ENCODE measurements at regions not wholly inside any gene's neighbourhood (a gene's known extent, or its start where the extent isn't known, plus 50 kb on each side); places are given as distances from the start of the nearest gene placed in this dataset.

DNA sequence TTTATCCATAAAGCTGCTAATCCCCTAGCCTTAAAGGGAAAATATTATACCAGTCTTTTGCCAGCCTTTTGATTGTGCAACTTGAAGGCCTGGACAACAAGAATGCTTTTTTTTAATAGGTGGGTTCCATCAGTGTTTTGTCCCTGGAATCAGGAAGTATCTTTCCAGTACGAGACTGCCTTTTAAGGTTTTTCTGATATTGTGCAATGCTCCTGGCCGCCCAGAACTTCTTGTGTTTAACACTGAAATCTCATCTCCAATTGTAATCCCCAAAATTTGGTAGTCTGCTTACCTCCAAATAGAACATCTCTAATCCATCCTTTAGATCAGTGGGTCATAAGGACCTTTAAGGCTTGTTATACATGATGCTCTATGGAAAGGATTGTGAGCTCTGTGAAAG is 256.7 kb downstream of the NAF1 start:
- TF ChIP-seq GABPA (IDR thresholded peaks at IDR 0.05; ENCODE audit: low read depth) = no peak
- TF ChIP-seq, protein P1, sequence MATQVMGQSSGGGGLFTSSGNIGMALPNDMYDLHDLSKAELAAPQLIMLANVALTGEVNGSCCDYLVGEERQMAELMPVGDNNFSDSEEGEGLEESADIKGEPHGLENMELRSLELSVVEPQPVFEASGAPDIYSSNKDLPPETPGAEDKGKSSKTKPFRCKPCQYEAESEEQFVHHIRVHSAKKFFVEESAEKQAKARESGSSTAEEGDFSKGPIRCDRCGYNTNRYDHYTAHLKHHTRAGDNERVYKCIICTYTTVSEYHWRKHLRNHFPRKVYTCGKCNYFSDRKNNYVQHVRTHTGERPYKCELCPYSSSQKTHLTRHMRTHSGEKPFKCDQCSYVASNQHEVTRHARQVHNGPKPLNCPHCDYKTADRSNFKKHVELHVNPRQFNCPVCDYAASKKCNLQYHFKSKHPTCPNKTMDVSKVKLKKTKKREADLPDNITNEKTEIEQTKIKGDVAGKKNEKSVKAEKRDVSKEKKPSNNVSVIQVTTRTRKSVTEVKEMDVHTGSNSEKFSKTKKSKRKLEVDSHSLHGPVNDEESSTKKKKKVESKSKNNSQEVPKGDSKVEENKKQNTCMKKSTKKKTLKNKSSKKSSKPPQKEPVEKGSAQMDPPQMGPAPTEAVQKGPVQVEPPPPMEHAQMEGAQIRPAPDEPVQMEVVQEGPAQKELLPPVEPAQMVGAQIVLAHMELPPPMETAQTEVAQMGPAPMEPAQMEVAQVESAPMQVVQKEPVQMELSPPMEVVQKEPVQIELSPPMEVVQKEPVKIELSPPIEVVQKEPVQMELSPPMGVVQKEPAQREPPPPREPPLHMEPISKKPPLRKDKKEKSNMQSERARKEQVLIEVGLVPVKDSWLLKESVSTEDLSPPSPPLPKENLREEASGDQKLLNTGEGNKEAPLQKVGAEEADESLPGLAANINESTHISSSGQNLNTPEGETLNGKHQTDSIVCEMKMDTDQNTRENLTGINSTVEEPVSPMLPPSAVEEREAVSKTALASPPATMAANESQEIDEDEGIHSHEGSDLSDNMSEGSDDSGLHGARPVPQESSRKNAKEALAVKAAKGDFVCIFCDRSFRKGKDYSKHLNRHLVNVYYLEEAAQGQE (IDR thresholded peaks at IDR 0.05; ENCODE audit: low read depth, low read length) = no peak
- TF ChIP-seq FOS (IDR thresholded peaks at IDR 0.05; ENCODE audit: borderline replicate concordance, extremely low read depth, insufficient read length) = no peak
- TF ChIP-seq CTCF (IDR thresholded peaks at IDR 0.05 in 2 of 3, conservative IDR thresholded peaks at IDR 0.05 in 1 of 3; ENCODE audit: control insufficient read depth in 2 of 3, extremely low read depth in 1 of 3, insufficient read depth in 1 of 3, low read depth in 3 of 3, low read length in 3 of 3) = no peak
- TF ChIP-seq ETV6 (conservative IDR thresholded peaks at IDR 0.05 in 1 of 2, IDR thresholded peaks at IDR 0.05 in 1 of 2; ENCODE audit: borderline replicate concordance in 1 of 2, low read depth in 1 of 2) = no peak
- TF ChIP-seq SIN3A (IDR thresholded peaks at IDR 0.05; ENCODE audit: low read depth, low read length) = no peak
- no peak for TF ChIP-seq RELA (IDR thresholded peaks at IDR 0.05; ENCODE audit: borderline replicate concordance, partially characterized antibody)

All from GM12878 (cell line).